ENCODE measurements at regions not wholly inside any gene's neighbourhood (a gene's known extent, or its start where the extent isn't known, plus 50 kb on each side); places are given as distances from the start of the nearest gene placed in this dataset.

GRCh38 chr5:158177146-158177545 lies 318.2 kb upstream of the CLINT1 start:
- no peak overlapping the region for H2AFZ ChIP-seq
- no peak overlapping the region for H3K4me2 ChIP-seq
- ChIA-PET CTCF (no interaction called here), POLR2A (ENCODE audit: unreplicated experiment) (no interaction called here)
- no peaks in the 10 kb centered on the region for H3F3A ChIP-seq (ENCODE audit: insufficient read depth, low read depth)
- peaks cover 33% of the 10 kb centered on the region for H3K27me3 ChIP-seq (ENCODE audit: insufficient read depth, low read depth)
- BruUV-seq (replicated peaks) = no TSS peak
- no peak for DNase-seq
- TF ChIP-seq CTCF (conservative IDR thresholded peaks at IDR 0.05) = no peak
- no peak for TF ChIP-seq EZH2 (IDR thresholded peaks at IDR 0.05; ENCODE audit: low read depth)
- H3K79me2 ChIP-seq (ENCODE audit: low read depth) = no peaks in the 10 kb centered on the region
- no peaks in the 10 kb centered on the region for H3K9me2 ChIP-seq (ENCODE audit: insufficient read depth)
- intact Hi-C loops (cut with micrococcal nuclease; ENCODE audit: unreplicated experiment) = no loop called here
- H3K27ac ChIP-seq = no peak overlapping the region
- no peaks in the 10 kb centered on the region for H3K9me3 ChIP-seq (ENCODE audit: insufficient read depth, low read depth)
- H3K36me3 ChIP-seq (ENCODE audit: low read depth) = no peaks in the 10 kb centered on the region
- H3K4me3 ChIP-seq = no peak overlapping the region
- no peaks in the 10 kb centered on the region for H4K20me1 ChIP-seq (ENCODE audit: insufficient read depth)
- no peaks in the 10 kb centered on the region for H3K4me1 ChIP-seq (replicated peaks; ENCODE audit: insufficient read depth)

- no peaks in the 10 kb centered on the region for H3K9me2 ChIP-seq (ENCODE audit: insufficient read depth)
- no peak for TF ChIP-seq CTCF (conservative IDR thresholded peaks at IDR 0.05)
- TF ChIP-seq EZH2 (IDR thresholded peaks at IDR 0.05; ENCODE audit: low read depth) = no peak
- no peaks in the 10 kb centered on the region for H3K4me1 ChIP-seq (replicated peaks; ENCODE audit: insufficient read depth)
- H3K36me3 ChIP-seq (ENCODE audit: low read depth) = no peaks in the 10 kb centered on the region
- no peak overlapping the region for H3K4me3 ChIP-seq
- no peaks in the 10 kb centered on the region for H3K79me2 ChIP-seq (ENCODE audit: low read depth)
- CTCF ChIA-PET = interaction anchor here (0.7 kb wide), 1 partner anchor 520 kb away, joined by 4 read pairs; no protein-coding TSS in a partner anchor
- DNase-seq = no peak
- no peak overlapping the region for H2AFZ ChIP-seq
- POLR2A ChIA-PET (ENCODE audit: unreplicated experiment) = no interaction called here
- H3K27me3 ChIP-seq (ENCODE audit: insufficient read depth, low read depth) = peaks cover 33% of the 10 kb centered on the region
- no peaks in the 10 kb centered on the region for H3K9me3 ChIP-seq (ENCODE audit: insufficient read depth, low read depth)
- intact Hi-C loops (cut with micrococcal nuclease; ENCODE audit: unreplicated experiment) = loop anchor here (2.0 kb wide), 1 partner anchor 957 kb away; no protein-coding TSS in a partner anchor
- no peaks in the 10 kb centered on the region for H4K20me1 ChIP-seq (ENCODE audit: insufficient read depth)
- H3F3A ChIP-seq (ENCODE audit: insufficient read depth, low read depth) = no peaks in the 10 kb centered on the region
- no peak overlapping the region for H3K27ac ChIP-seq
- no peak overlapping the region for H3K4me2 ChIP-seq
- no TSS peak for BruUV-seq (replicated peaks)
These were observed 317.1 kb upstream of the CLINT1 start for GRCh38 chr5:158175934-158176481.

DNA sequence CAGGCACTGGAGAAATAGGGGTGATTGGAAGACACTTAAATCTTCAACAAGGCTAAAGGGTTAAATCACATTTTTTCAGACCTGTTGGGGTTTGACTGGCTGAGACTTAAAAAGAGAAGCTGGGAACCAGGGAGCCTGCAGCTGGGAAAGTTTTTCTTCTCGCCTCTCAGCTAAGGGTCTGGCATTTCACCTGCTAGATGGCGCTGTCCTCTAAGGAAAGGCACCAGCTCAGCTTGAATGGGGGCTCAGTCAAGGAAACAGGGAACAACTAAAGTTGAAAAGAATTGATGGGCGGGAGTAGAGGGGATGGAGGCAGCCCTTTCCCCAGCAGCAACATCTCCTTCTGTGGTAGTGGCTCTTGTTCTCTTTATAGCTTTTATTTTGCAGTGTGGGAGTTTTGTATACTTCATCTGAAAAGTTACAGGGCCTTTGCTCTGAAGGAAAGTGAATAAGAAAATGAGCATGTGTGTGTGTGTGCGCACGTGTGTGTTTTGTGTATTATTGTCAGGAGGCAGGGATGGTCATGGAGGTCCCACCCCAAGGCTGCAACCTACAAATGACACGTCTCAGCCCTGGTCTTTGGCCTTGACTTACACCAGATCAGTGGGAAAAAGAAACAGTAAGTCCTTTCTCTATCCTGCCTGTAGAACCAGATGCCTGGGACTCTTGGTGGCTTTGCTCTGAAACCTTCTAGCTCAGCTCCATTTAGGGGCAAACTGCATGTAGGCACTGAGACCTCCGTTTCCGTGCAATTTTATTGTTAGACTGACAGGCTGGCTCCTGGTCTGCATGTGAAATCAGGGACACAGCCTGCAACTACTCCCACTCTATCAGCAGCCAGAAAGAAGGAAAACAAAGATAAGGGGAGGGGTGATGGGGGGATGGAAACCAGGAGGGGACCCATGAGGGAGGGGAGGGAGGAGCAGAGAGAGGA lies 316.2 kb upstream of the CLINT1 start:
- Histone ChIP-seq H3K4me2 (no peak overlapping the region), H3K9me3 (ENCODE audit: insufficient read depth, low read depth) (no peaks in the 10 kb centered on the region), H3K4me3 (no peak overlapping the region), H3K4me1 (replicated peaks; ENCODE audit: insufficient read depth) (no peaks in the 10 kb centered on the region), H2AFZ (no peak overlapping the region), H4K20me1 (ENCODE audit: insufficient read depth) (no peaks in the 10 kb centered on the region), H3K27me3 (ENCODE audit: insufficient read depth, low read depth) (peaks cover 32% of the 10 kb centered on the region), H3K27ac (no peak overlapping the region), H3K36me3 (ENCODE audit: low read depth) (no peaks in the 10 kb centered on the region), H3K9me2 (ENCODE audit: insufficient read depth) (no peaks in the 10 kb centered on the region), H3F3A (ENCODE audit: insufficient read depth, low read depth) (no peaks in the 10 kb centered on the region), H3K79me2 (ENCODE audit: low read depth) (no peaks in the 10 kb centered on the region)
- CTCF ChIA-PET = interaction anchor here (0.7 kb wide), 1 partner anchor 521 kb away, joined by 4 read pairs; no protein-coding TSS in a partner anchor
- DNase-seq = peak in 1 of 2 experiments; percentile 32
- no TSS peak for BruUV-seq (replicated peaks)
- POLR2A ChIA-PET (ENCODE audit: unreplicated experiment) = no interaction called here
- intact Hi-C loops (cut with micrococcal nuclease; ENCODE audit: unreplicated experiment) = loop anchor here (2.0 kb wide), 1 partner anchor 958 kb away; no protein-coding TSS in a partner anchor
- TF ChIP-seq CTCF (conservative IDR thresholded peaks at IDR 0.05) = peak; percentile 69
- TF ChIP-seq EZH2 (IDR thresholded peaks at IDR 0.05; ENCODE audit: low read depth) = no peak
